Dendritic cell treated with granulocyte-macrophage colony-stimulating factor and Interleukin-4, amounts not matched to agents 40 ng/mL and 50 ng/mL, for 4 days (primary cell): ENCODE measurements at regions not wholly inside any gene's neighbourhood (a gene's known extent, or its start where the extent isn't known, plus 50 kb on each side); places are given as distances from the start of the nearest gene placed in this dataset.
"Not testable (repeated sequence)": the region's sequence is repeated elsewhere in the genome, so short reads cannot be mapped to it uniquely, and the experiment has no call there.

ENCODE experiments used
- H3K27ac Mint-ChIP-seq: one replicate; pipeline ENCODE4 v1.8.0; 2022; ENCODE audit warnings: mild to moderate bottlenecking, mixed read lengths
- H3K27me3 Mint-ChIP-seq: one replicate; pipeline ENCODE4 v1.8.0; 2022; ENCODE audit warnings: mild to moderate bottlenecking, mixed read lengths
- H3K36me3 Mint-ChIP-seq: one replicate; pipeline ENCODE4 v1.8.0; 2022; ENCODE audit warnings: low read depth, mixed read lengths
- H3K4me1 Mint-ChIP-seq: one replicate; pipeline ENCODE4 v1.8.0; 2022; ENCODE audit warnings: low read depth, mixed read lengths
- H3K4me3 Mint-ChIP-seq: one replicate; pipeline ENCODE4 v1.8.0; 2022; ENCODE audit warnings: mild to moderate bottlenecking, moderate library complexity, mixed read lengths
- H3K9me3 Mint-ChIP-seq: one replicate; pipeline ENCODE4 v1.8.0; 2022; ENCODE audit warnings: mixed read lengths
- intact Hi-C: fragments of 100-400 bp; cut with micrococcal nuclease; formaldehyde crosslinking; loops from one replicate; pipeline ENCODE4 v1.15.0; 2022

GRCh38 chr2:58701688-58702301, 460.7 kb upstream of the FANCL start:
- Mint-ChIP-seq H3K9me3 (peaks cover 18% of the 10 kb centered on the region), H3K4me1 (peaks cover 37% of the 10 kb centered on the region), H3K27me3 (no peaks in the 10 kb centered on the region), H3K36me3 (peaks cover 13% of the 10 kb centered on the region), H3K4me3 (no peak overlapping the region), H3K27ac (peak overlapping the region; percentile 34)
- intact Hi-C loops = no loop called here

- no peaks in the 10 kb centered on the region for H3K27me3 Mint-ChIP-seq
- peaks cover 23% of the 10 kb centered on the region for H3K9me3 Mint-ChIP-seq
- H3K4me1 Mint-ChIP-seq = peaks cover 42% of the 10 kb centered on the region
- H3K4me3 Mint-ChIP-seq = no peak overlapping the region
- intact Hi-C loops = no loop called here
- H3K27ac Mint-ChIP-seq = peak overlapping the region; percentile 93
- H3K36me3 Mint-ChIP-seq = peaks cover 21% of the 10 kb centered on the region
Measured at GRCh38 chr2:58700591-58700990, 459.5 kb upstream of the FANCL start.

- H3K4me1 Mint-ChIP-seq = peaks cover 31% of the 10 kb centered on the region
- no peaks in the 10 kb centered on the region for H3K27me3 Mint-ChIP-seq
- peak overlapping the region; percentile 1 for H3K4me3 Mint-ChIP-seq
- intact Hi-C loops = loop anchor here (5.0 kb wide), 1 partner anchor 33 kb away; no protein-coding TSS in a partner anchor
- H3K36me3 Mint-ChIP-seq = peaks cover 22% of the 10 kb centered on the region
- peaks cover 30% of the 10 kb centered on the region for H3K9me3 Mint-ChIP-seq
- H3K27ac Mint-ChIP-seq = peak overlapping the region; percentile 93
Measured at GRCh38 chr2:58699411-58699810, 458.3 kb upstream of the FANCL start.

GRCh38 chr2:58698620-58699019, 457.5 kb upstream of the FANCL start:
- Mint-ChIP-seq H3K9me3 (peaks cover 38% of the 10 kb centered on the region), H3K4me1 (peaks cover 30% of the 10 kb centered on the region), H3K27me3 (no peaks in the 10 kb centered on the region), H3K36me3 (peaks cover 30% of the 10 kb centered on the region), H3K27ac (peak overlapping the region; percentile 93), H3K4me3 (no peak overlapping the region)
- intact Hi-C loops = loop anchor here (5.0 kb wide), 1 partner anchor 34 kb away; no protein-coding TSS in a partner anchor

GRCh38 chr2:58694114-58694513, 453.0 kb upstream of the FANCL start:
- Mint-ChIP-seq H3K4me1 (peaks cover 50% of the 10 kb centered on the region), H3K9me3 (peaks cover 69% of the 10 kb centered on the region), H3K36me3 (peaks cover 63% of the 10 kb centered on the region)
- H3K27ac Mint-ChIP-seq, intact Hi-C loops, H3K4me3 Mint-ChIP-seq, H3K27me3 Mint-ChIP-seq: not testable (repeated sequence)

- peaks cover 57% of the 10 kb centered on the region for H3K36me3 Mint-ChIP-seq
- H3K27me3 Mint-ChIP-seq, H3K4me3 Mint-ChIP-seq, intact Hi-C loops: not testable (repeated sequence)
- H3K4me1 Mint-ChIP-seq = peaks cover 46% of the 10 kb centered on the region
- peaks cover 64% of the 10 kb centered on the region for H3K9me3 Mint-ChIP-seq
- peak overlapping the region; percentile 82 for H3K27ac Mint-ChIP-seq
Measured at GRCh38 chr2:58691041-58691440, 449.9 kb upstream of the FANCL start.

- H3K36me3 Mint-ChIP-seq = peaks cover 49% of the 10 kb centered on the region
Measured at GRCh38 chr2:58688813-58689212, 447.7 kb upstream of the FANCL start.

GRCh38 chr2:58686776-58687175, 445.7 kb upstream of the FANCL start:
- Mint-ChIP-seq H3K4me3 (no peak overlapping the region), H3K27me3 (no peaks in the 10 kb centered on the region), H3K27ac (peak overlapping the region; percentile 47), H3K4me1 (peaks cover 41% of the 10 kb centered on the region), H3K9me3 (peaks cover 31% of the 10 kb centered on the region), H3K36me3 (peaks cover 28% of the 10 kb centered on the region)
- intact Hi-C loops = no loop called here

More at GRCh38 chr2:58688813-58689212, 447.7 kb upstream of the FANCL start:
- intact Hi-C loops = no loop called here
- Mint-ChIP-seq H3K27me3 (no peaks in the 10 kb centered on the region), H3K4me1 (peaks cover 52% of the 10 kb centered on the region), H3K4me3 (no peak overlapping the region), H3K9me3 (peaks cover 46% of the 10 kb centered on the region), H3K27ac (peak overlapping the region; percentile 82)

GRCh38 chr2:58680755-58681310, 439.7 kb upstream of the FANCL start:
- peaks cover 13% of the 10 kb centered on the region for H3K4me1 Mint-ChIP-seq
- no peak overlapping the region for H3K4me3 Mint-ChIP-seq
- H3K27me3 Mint-ChIP-seq = no peaks in the 10 kb centered on the region
- intact Hi-C loops = no loop called here
- H3K9me3 Mint-ChIP-seq = no peaks in the 10 kb centered on the region
- no peak overlapping the region for H3K27ac Mint-ChIP-seq
- H3K36me3 Mint-ChIP-seq = no peaks in the 10 kb centered on the region

- Mint-ChIP-seq H3K9me3 (no peaks in the 10 kb centered on the region), H3K4me3 (no peak overlapping the region), H3K27ac (no peak overlapping the region), H3K36me3 (no peaks in the 10 kb centered on the region), H3K27me3 (no peaks in the 10 kb centered on the region), H3K4me1 (peaks cover 7% of the 10 kb centered on the region)
- intact Hi-C loops = no loop called here
Measured at GRCh38 chr2:58677748-58678147, 436.6 kb upstream of the FANCL start.

- intact Hi-C loops = no loop called here
- Mint-ChIP-seq H3K9me3 (peaks cover 5% of the 10 kb centered on the region), H3K27ac (no peak overlapping the region), H3K36me3 (no peaks in the 10 kb centered on the region), H3K4me1 (peaks cover 17% of the 10 kb centered on the region), H3K4me3 (no peak overlapping the region), H3K27me3 (no peaks in the 10 kb centered on the region)
Measured at GRCh38 chr2:58671675-58672074, 430.6 kb upstream of the FANCL start.

- Mint-ChIP-seq H3K36me3 (no peaks in the 10 kb centered on the region), H3K4me3 (no peak overlapping the region), H3K4me1 (peaks cover 10% of the 10 kb centered on the region), H3K27me3 (no peaks in the 10 kb centered on the region), H3K27ac (no peak overlapping the region), H3K9me3 (peaks cover 5% of the 10 kb centered on the region)
- intact Hi-C loops = no loop called here
Measured at GRCh38 chr2:58669998-58670397, 428.9 kb upstream of the FANCL start.

- no peaks in the 10 kb centered on the region for H3K27me3 Mint-ChIP-seq
- H3K27ac Mint-ChIP-seq = no peak overlapping the region
- H3K36me3 Mint-ChIP-seq = no peaks in the 10 kb centered on the region
- H3K4me1 Mint-ChIP-seq = peaks cover 10% of the 10 kb centered on the region
- intact Hi-C loops = no loop called here
- H3K9me3 Mint-ChIP-seq = peaks cover 5% of the 10 kb centered on the region
- H3K4me3 Mint-ChIP-seq = no peak overlapping the region
Measured at GRCh38 chr2:58667137-58667774, 426.1 kb upstream of the FANCL start.

GRCh38 chr2:58666323-58666970, 425.3 kb upstream of the FANCL start:
- Mint-ChIP-seq H3K36me3 (no peaks in the 10 kb centered on the region), H3K27me3 (no peaks in the 10 kb centered on the region), H3K4me1 (peaks cover 10% of the 10 kb centered on the region), H3K27ac (no peak overlapping the region), H3K9me3 (peaks cover 5% of the 10 kb centered on the region), H3K4me3 (no peak overlapping the region)
- intact Hi-C loops = no loop called here
